ENCODE measurements at regions not wholly inside any gene's neighbourhood (a gene's known extent, or its start where the extent isn't known, plus 50 kb on each side); places are given as distances from the start of the nearest gene placed in this dataset.
A peak's percentile ranks its signal among the peaks of the same experiment; 100 is the strongest.

GRCh38 chr7:351256-351655 is 61.3 kb downstream of the FOXL3 start:
- Mint-ChIP-seq H3K27me3 (ENCODE audit: low read depth in 3 of 3) (peaks cover 0 to 9% (median 6%) of the 10 kb centered on the region in 3 donors), H3K9me3 (peaks cover 0 to 2% (median 0%) of the 10 kb centered on the region in 6 donors), H3K27ac (no peak overlapping the region), H3K36me3 (no peaks in the 10 kb centered on the region), H3K4me3 (no peak overlapping the region), H3K4me1 (peaks cover 0 to 12% of the 10 kb centered on the region in 2 donors)
- DNase-seq = peak; percentile 23 to 44 (median 36)

DNA sequence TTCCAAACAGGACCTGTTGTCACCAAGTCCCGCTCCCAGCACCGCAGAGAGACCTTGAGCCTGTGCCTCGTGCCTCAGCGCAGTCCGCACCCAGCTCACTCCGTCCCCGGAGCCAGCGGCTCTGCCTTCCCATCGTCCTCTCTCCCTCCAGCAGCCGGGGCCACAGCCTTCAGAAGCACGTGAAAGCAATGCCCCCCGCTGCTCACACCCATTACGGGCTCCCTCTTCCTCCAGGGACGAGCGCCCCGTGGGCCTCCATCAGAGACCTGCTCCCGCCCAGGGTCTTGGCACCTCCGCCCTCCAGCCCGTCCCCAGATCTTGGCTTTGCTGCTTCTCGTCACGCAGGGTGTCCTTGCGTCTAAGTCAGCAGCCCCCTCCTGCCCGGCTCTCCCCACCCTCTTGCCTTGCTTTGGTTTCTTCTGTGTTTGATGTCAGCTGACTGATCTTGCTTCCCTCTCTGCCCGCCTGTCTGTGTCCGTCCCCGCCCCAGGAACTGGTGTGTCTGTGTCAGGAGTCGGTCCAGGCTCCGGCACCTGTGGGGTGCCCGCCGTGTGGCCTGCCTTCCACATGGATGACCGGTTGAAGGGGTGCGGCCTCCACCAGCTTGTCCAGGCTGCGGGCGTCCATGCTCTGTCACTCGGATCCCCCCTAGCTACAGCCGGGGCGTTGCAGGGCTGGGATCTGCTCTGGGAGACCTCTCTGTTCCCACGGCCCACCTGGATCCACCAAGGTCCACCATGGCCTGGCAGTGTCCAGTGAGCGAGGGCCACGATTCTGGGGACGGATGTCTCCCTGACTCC is 61.9 kb downstream of the FOXL3 start:
- H3K27me3 Mint-ChIP-seq (ENCODE audit: low read depth in 3 of 3) = peaks cover 0 to 9% (median 6%) of the 10 kb centered on the region in 3 donors
- H3K9me3 Mint-ChIP-seq = peaks cover 0 to 2% (median 0%) of the 10 kb centered on the region in 6 donors
- peaks cover 0 to 12% of the 10 kb centered on the region in 2 donors for H3K4me1 Mint-ChIP-seq
- peak overlapping the region in 3 of 6 donors; percentile 39 to 80 (median 54) for H3K27ac Mint-ChIP-seq
- H3K36me3 Mint-ChIP-seq = no peaks in the 10 kb centered on the region
- H3K4me3 Mint-ChIP-seq = peak overlapping the region in 1 of 5 donors; percentile 38
- peak in 1 of 3 donors; percentile 14 for DNase-seq

- Mint-ChIP-seq H3K4me3 (no peak overlapping the region), H3K36me3 (no peaks in the 10 kb centered on the region), H3K27ac (no peak overlapping the region), H3K9me3 (no peaks in the 10 kb centered on the region), H3K27me3 (ENCODE audit: low read depth in 3 of 3) (peaks cover 0 to 11% (median 7%) of the 10 kb centered on the region in 3 donors), H3K4me1 (peaks cover 0 to 10% of the 10 kb centered on the region in 2 donors)
- DNase-seq = no peak
Observed at GRCh38 chr7:353746-354325, 63.9 kb downstream of the FOXL3 start.

GRCh38 chr7:354597-355470 is 64.9 kb downstream of the FOXL3 start:
- Mint-ChIP-seq H3K27me3 (ENCODE audit: low read depth in 3 of 3) (peaks cover 0 to 11% (median 7%) of the 10 kb centered on the region in 3 donors), H3K27ac (no peak overlapping the region), H3K4me1 (peaks cover 0 to 10% of the 10 kb centered on the region in 2 donors), H3K4me3 (no peak overlapping the region), H3K9me3 (no peaks in the 10 kb centered on the region), H3K36me3 (no peaks in the 10 kb centered on the region)
- DNase-seq = no peak

GRCh38 chr7:355568-355967 is 65.6 kb downstream of the FOXL3 start:
- H3K9me3 Mint-ChIP-seq = no peaks in the 10 kb centered on the region
- no peak overlapping the region for H3K27ac Mint-ChIP-seq
- no peak overlapping the region for H3K4me3 Mint-ChIP-seq
- DNase-seq = no peak
- H3K36me3 Mint-ChIP-seq = no peaks in the 10 kb centered on the region
- H3K4me1 Mint-ChIP-seq = peaks cover 5 to 14% of the 10 kb centered on the region in 2 donors
- peaks cover 2 to 16% (median 7%) of the 10 kb centered on the region in 3 donors for H3K27me3 Mint-ChIP-seq (ENCODE audit: low read depth in 3 of 3)

DNA sequence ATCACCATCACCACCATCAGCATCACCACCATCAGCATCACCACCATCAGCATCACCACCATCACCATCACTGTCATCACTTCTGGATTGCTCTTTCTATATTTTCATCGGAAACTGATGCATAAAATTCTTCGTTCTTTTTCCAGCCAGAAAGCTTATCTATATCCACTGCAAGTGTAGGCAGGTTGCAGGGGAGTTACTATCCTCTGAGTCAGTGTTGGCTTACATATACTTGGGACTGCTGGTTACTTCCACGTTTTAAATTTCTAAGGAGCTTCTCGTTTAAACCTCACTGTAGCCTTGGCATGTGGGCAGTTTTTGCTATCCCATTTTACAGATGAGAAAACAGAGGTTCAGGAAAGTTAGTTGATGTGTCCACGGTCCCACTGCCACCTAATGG is 66.1 kb downstream of the FOXL3 start:
- Mint-ChIP-seq H3K27ac (no peak overlapping the region), H3K4me1 (peaks cover 11 to 18% of the 10 kb centered on the region in 2 donors)

GRCh38 chr7:356691-357462 is 66.9 kb downstream of the FOXL3 start:
- Mint-ChIP-seq H3K27ac (no peak overlapping the region), H3K9me3 (peaks cover 0 to 3% (median 1%) of the 10 kb centered on the region in 6 donors)

More for the DNA sequence above, 66.1 kb downstream of the FOXL3 start:
- no peak overlapping the region for H3K4me3 Mint-ChIP-seq
- no peaks in the 10 kb centered on the region for H3K36me3 Mint-ChIP-seq
- H3K9me3 Mint-ChIP-seq = peaks cover 0 to 2% (median 0%) of the 10 kb centered on the region in 6 donors
- H3K27me3 Mint-ChIP-seq (ENCODE audit: low read depth in 3 of 3) = peaks cover 5 to 19% (median 7%) of the 10 kb centered on the region in 3 donors
- no peak for DNase-seq

DNA sequence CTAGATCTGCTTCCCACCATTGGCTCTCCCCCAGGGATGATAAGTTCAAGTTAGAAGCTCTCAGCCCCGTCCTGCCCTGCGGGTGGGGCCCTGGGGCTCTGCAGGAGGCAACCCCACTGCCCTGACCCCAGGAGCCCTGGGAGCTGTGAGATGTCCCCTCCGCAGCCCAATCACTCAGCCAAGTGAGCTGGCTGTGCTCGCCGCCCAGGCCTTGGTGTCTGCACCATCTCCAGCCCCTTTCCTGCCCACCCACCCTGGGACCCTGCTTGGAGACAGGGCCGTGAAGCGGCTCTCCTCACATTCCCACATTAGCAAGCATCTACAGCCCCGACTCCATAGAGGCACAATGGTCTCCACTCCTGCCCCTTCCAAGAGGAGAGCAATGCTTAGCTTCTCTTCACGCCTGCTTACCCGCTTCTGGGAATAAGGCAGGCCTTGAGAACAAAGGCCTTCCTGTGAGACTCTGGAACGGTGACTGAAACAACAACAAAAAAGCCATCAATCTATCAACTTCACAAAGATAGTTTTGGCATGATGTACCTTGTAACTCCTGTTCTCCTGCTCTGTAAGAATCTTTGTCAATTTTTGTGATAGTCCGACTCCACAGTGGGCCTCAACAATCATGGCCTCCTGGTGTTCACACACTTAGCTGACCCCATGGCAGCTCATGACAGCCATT is 67.7 kb downstream of the FOXL3 start:
- Mint-ChIP-seq H3K27ac (no peak overlapping the region), H3K4me3 (no peak overlapping the region)

More at GRCh38 chr7:356691-357462, 66.9 kb downstream of the FOXL3 start:
- DNase-seq = no peak
- no peak overlapping the region for H3K4me3 Mint-ChIP-seq
- peaks cover 0 to 3% (median 2%) of the 10 kb centered on the region in 3 donors for H3K36me3 Mint-ChIP-seq
- H3K4me1 Mint-ChIP-seq = peaks cover 14 to 17% of the 10 kb centered on the region in 2 donors
- peaks cover 6 to 18% (median 8%) of the 10 kb centered on the region in 3 donors for H3K27me3 Mint-ChIP-seq (ENCODE audit: low read depth in 3 of 3)

GRCh38 chr7:358352-358751 is 68.4 kb downstream of the FOXL3 start:
- H3K36me3 Mint-ChIP-seq = peaks cover 0 to 10% (median 7%) of the 10 kb centered on the region in 3 donors
- DNase-seq = no peak
- peaks cover 0 to 10% (median 2%) of the 10 kb centered on the region in 6 donors for H3K9me3 Mint-ChIP-seq
- H3K27ac Mint-ChIP-seq = no peak overlapping the region
- H3K27me3 Mint-ChIP-seq (ENCODE audit: low read depth in 3 of 3) = peaks cover 7 to 18% (median 8%) of the 10 kb centered on the region in 3 donors
- no peak overlapping the region for H3K4me3 Mint-ChIP-seq
- peaks cover 24 to 28% of the 10 kb centered on the region in 2 donors for H3K4me1 Mint-ChIP-seq

More for the DNA sequence above, 67.7 kb downstream of the FOXL3 start:
- Mint-ChIP-seq H3K9me3 (peaks cover 0 to 6% (median 2%) of the 10 kb centered on the region in 6 donors), H3K4me1 (peaks cover 18 to 22% of the 10 kb centered on the region in 2 donors), H3K36me3 (peaks cover 0 to 10% (median 7%) of the 10 kb centered on the region in 3 donors), H3K27me3 (ENCODE audit: low read depth in 3 of 3) (peaks cover 7 to 20% (median 8%) of the 10 kb centered on the region in 3 donors)
- DNase-seq = no peak

GRCh38 chr7:359226-359765 is 69.3 kb downstream of the FOXL3 start:
- DNase-seq = no peak
- peaks cover 32 to 35% of the 10 kb centered on the region in 2 donors for H3K4me1 Mint-ChIP-seq
- no peak overlapping the region for H3K27ac Mint-ChIP-seq
- H3K9me3 Mint-ChIP-seq = peaks cover 0 to 10% (median 2%) of the 10 kb centered on the region in 6 donors
- H3K4me3 Mint-ChIP-seq = no peak overlapping the region
- peaks cover 0 to 10% (median 7%) of the 10 kb centered on the region in 3 donors for H3K36me3 Mint-ChIP-seq
- peaks cover 7 to 20% (median 8%) of the 10 kb centered on the region in 3 donors for H3K27me3 Mint-ChIP-seq (ENCODE audit: low read depth in 3 of 3)

- H3K27ac Mint-ChIP-seq = no peak overlapping the region
- peaks cover 0 to 10% (median 2%) of the 10 kb centered on the region in 6 donors for H3K9me3 Mint-ChIP-seq
- peaks cover 0 to 10% (median 7%) of the 10 kb centered on the region in 3 donors for H3K36me3 Mint-ChIP-seq
- H3K27me3 Mint-ChIP-seq (ENCODE audit: low read depth in 3 of 3) = peaks cover 7 to 20% (median 8%) of the 10 kb centered on the region in 3 donors
- H3K4me1 Mint-ChIP-seq = peaks cover 35 to 40% of the 10 kb centered on the region in 2 donors
- peak overlapping the region; percentile 41 to 66 (median 54) for H3K4me3 Mint-ChIP-seq
- no peak for DNase-seq
Observed at GRCh38 chr7:359766-360361, 69.9 kb downstream of the FOXL3 start.

All from immature natural killer cell (primary cell).